Gastroesophageal sphincter (tissue), 3 donors: ENCODE measurements at regions not wholly inside any gene's neighbourhood (a gene's known extent, or its start where the extent isn't known, plus 50 kb on each side); places are given as distances from the start of the nearest gene placed in this dataset.

Source experiments
- CTCF ChIP-seq, 4 experiments: fragments of 200-600 bp in 2 of 4; fragments of 450-650 bp in 2 of 4; sonication (generic) in 1 of 4; IDR thresholded peaks; one replicate each; pipeline ENCODE4 v1.5.1; 2017 to 2019; ENCODE audit warnings: antibody characterized with exemption in 4 of 4, mild to moderate bottlenecking in 2 of 4, moderate library complexity in 2 of 4
- POLR2AphosphoS5 ChIP-seq: sonication (generic); formaldehyde crosslinking; IDR thresholded peaks from one replicate; pipeline ENCODE4 v1.6.1; 2017; ENCODE audit warnings: antibody characterized with exemption

- TF ChIP-seq CTCF (IDR thresholded peaks at IDR 0.05) (no peak), POLR2AphosphoS5 (no peak)
Measured at GRCh38 chr2:191618046-191618780, 59.7 kb upstream of the NABP1 start.
